ENCODE measurements at regions not wholly inside any gene's neighbourhood (a gene's known extent, or its start where the extent isn't known, plus 50 kb on each side); places are given as distances from the start of the nearest gene placed in this dataset.

DNA sequence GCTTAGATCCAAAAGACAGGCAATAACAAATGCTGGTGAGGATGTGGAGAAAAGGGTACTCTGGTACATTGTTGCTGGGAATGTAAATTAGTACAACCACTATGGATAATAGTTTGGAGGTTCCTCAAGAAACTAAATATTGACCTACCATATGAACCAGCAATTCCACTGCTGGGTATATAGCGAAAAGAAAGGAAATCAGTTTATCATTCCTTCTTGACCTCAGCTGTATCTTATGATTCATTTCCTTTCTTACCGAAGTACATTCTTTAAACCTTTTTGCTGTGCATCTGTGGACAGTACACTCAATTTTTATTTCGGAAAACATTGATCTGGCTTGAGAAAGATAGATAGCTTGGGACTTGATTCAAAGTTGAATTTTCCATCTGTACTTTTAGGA lies 183.2 kb upstream of the LRFN5 start:
- TF ChIP-seq, protein P1, sequence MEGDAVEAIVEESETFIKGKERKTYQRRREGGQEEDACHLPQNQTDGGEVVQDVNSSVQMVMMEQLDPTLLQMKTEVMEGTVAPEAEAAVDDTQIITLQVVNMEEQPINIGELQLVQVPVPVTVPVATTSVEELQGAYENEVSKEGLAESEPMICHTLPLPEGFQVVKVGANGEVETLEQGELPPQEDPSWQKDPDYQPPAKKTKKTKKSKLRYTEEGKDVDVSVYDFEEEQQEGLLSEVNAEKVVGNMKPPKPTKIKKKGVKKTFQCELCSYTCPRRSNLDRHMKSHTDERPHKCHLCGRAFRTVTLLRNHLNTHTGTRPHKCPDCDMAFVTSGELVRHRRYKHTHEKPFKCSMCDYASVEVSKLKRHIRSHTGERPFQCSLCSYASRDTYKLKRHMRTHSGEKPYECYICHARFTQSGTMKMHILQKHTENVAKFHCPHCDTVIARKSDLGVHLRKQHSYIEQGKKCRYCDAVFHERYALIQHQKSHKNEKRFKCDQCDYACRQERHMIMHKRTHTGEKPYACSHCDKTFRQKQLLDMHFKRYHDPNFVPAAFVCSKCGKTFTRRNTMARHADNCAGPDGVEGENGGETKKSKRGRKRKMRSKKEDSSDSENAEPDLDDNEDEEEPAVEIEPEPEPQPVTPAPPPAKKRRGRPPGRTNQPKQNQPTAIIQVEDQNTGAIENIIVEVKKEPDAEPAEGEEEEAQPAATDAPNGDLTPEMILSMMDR (IDR thresholded peaks at IDR 0.05), result no peak
- TF ChIP-seq ZFX (IDR thresholded peaks at IDR 0.05; ENCODE audit: borderline replicate concordance), result no peak

All from 22Rv1 (cell line).